IMR-90 (cell line): ENCODE measurements at regions not wholly inside any gene's neighbourhood (a gene's known extent, or its start where the extent isn't known, plus 50 kb on each side); places are given as distances from the start of the nearest gene placed in this dataset.

ENCODE experiments used
- ATAC-seq: fragments of 200-7000 bp; cut with Tn5 transposase; 2 replicates; pipeline ENCODE4 v1.9.1; 2020; ENCODE audit warnings: low read depth, mild to moderate bottlenecking, moderate library complexity
- BruUV-seq: library from RNA; stranded (reverse); fragments of 400-500 nt; replicated peaks from 2 replicates; lab custom pipeline; 2021; lab: Mats Ljungman, UMichigan
- CTCF ChIA-PET: fragments of 300-600 bp; formaldehyde crosslinking; extraction: SDS; loops from one replicate; lab custom pipeline; 2021; ENCODE audit warnings: antibody characterized with exemption; lab: Yijun Ruan, JAX
- POLR2A ChIA-PET: fragments of 300-600 bp; sonication (Branson Sonifier 250); formaldehyde crosslinking; loops from one replicate; lab custom pipeline; 2022; ENCODE audit warnings: antibody characterized with exemption; ENCODE audit not compliant: unreplicated experiment; lab: Charles Lee
- DNase-seq: peaks from one replicate; pipeline ENCODE4 v3.0.0; 2013
- H2AFZ ChIP-seq: replicated peaks from 2 replicates; pipeline ENCODE3; 2013; ENCODE audit warnings: low read length, mild to moderate bottlenecking; ENCODE audit not compliant: poor library complexity
- H2AK5ac ChIP-seq: 2 replicates; pipeline ENCODE4 v1.6.1; 2013; ENCODE audit warnings: low read depth, low read length, inconsistent platforms
- H2AK9ac ChIP-seq: replicated peaks from 2 replicates; pipeline ENCODE3; 2013; ENCODE audit warnings: mild to moderate bottlenecking, low read depth, low read length, moderate library complexity; ENCODE audit not compliant: poor library complexity
- H2BK120ac ChIP-seq: 2 replicates; pipeline ENCODE4 v1.6.1; 2013; ENCODE audit warnings: low read depth, low read length, inconsistent platforms
- H2BK15ac ChIP-seq: 3 replicates; pipeline ENCODE4 v1.6.1; 2013; ENCODE audit warnings: low read depth, low read length, inconsistent platforms
- H2BK20ac ChIP-seq: 2 replicates; pipeline ENCODE4 v1.6.1; 2013; ENCODE audit warnings: low read depth, mild to moderate bottlenecking, inconsistent platforms, low read length, moderate library complexity
- H2BK5ac ChIP-seq: 2 replicates; pipeline ENCODE4 v1.6.1; 2013; ENCODE audit warnings: mild to moderate bottlenecking, low read depth, low read length, inconsistent platforms; ENCODE audit not compliant: poor library complexity, severe bottlenecking
- H3K14ac ChIP-seq: replicated peaks from 2 replicates; pipeline ENCODE4 v1.6.1; 2013; ENCODE audit warnings: low read depth, low read length, inconsistent platforms
- H3K18ac ChIP-seq: 2 replicates; pipeline ENCODE4 v1.6.1; 2013; ENCODE audit warnings: low read depth, low read length, control low read depth
- H3K23ac ChIP-seq: 2 replicates; pipeline ENCODE4 v1.6.1; 2013; ENCODE audit warnings: low read depth, low read length, inconsistent platforms
- H3K27ac ChIP-seq: 2 replicates; pipeline ENCODE4 v1.5.1; 2013; ENCODE audit warnings: mild to moderate bottlenecking, control low read depth, low read length; ENCODE audit not compliant: insufficient read depth
- H3K27me3 ChIP-seq: 2 replicates; pipeline ENCODE4 v1.6.1; 2013; ENCODE audit warnings: low read length; ENCODE audit not compliant: control insufficient read depth, insufficient read depth
- H3K36me3 ChIP-seq: 2 replicates; pipeline ENCODE4 v1.6.1; 2013; ENCODE audit warnings: low read length, mixed read lengths; ENCODE audit not compliant: control insufficient read depth, insufficient read depth
- H3K4ac ChIP-seq: 2 replicates; pipeline ENCODE4 v1.6.1; 2013; ENCODE audit warnings: low read depth, low read length, inconsistent platforms
- H3K4me1 ChIP-seq: 2 replicates; pipeline ENCODE4 v1.6.1; 2013; ENCODE audit warnings: low read length, mixed read lengths; ENCODE audit not compliant: control insufficient read depth, insufficient read depth
- H3K4me2 ChIP-seq: 2 replicates; pipeline ENCODE4 v1.6.1; 2013; ENCODE audit warnings: low read depth, mild to moderate bottlenecking, control low read depth, low read length, moderate library complexity
- H3K4me3 ChIP-seq: 2 replicates; pipeline ENCODE4 v1.5.1; 2013; ENCODE audit warnings: low read depth, mild to moderate bottlenecking, control low read depth, low read length, moderate library complexity; ENCODE audit not compliant: insufficient read depth
- H3K56ac ChIP-seq: 2 replicates; pipeline ENCODE4 v1.6.1; 2013; ENCODE audit warnings: low read length, inconsistent platforms; ENCODE audit not compliant: insufficient read depth; ENCODE audit errors: extremely low read depth
- H3K79me1 ChIP-seq, 2 experiments: 2 replicates each; pipeline ENCODE4 v1.6.1; 2013; ENCODE audit warnings: low read length in 2 of 2, inconsistent platforms in 1 of 2, low read depth in 1 of 2
- H3K9ac ChIP-seq: 2 replicates; pipeline ENCODE4 v1.6.1; 2013; ENCODE audit warnings: low read depth, low read length, control low read depth
- H3K9me1 ChIP-seq: 2 replicates; pipeline ENCODE4 v1.6.1; 2013; ENCODE audit warnings: low read length, inconsistent platforms; ENCODE audit not compliant: insufficient read depth
- H3K9me3 ChIP-seq: 2 replicates; pipeline ENCODE4 v1.6.1; 2013; ENCODE audit warnings: low read length; ENCODE audit not compliant: control insufficient read depth, insufficient read depth
- H4K20me1 ChIP-seq: 2 replicates; pipeline ENCODE4 v1.6.1; 2013; ENCODE audit warnings: low read length, inconsistent platforms; ENCODE audit not compliant: insufficient read depth
- H4K5ac ChIP-seq: 2 replicates; pipeline ENCODE4 v1.6.1; 2013; ENCODE audit warnings: mild to moderate bottlenecking, low read depth, low read length, control low read depth
- H4K8ac ChIP-seq, 2 experiments: 2 replicates each; pipeline ENCODE4 v1.6.1; 2013; ENCODE audit warnings: low read depth in 2 of 2, low read length in 2 of 2, control low read depth in 1 of 2, inconsistent platforms in 1 of 2
- H4K91ac ChIP-seq: 2 replicates; pipeline ENCODE4 v1.6.1; 2013; ENCODE audit warnings: low read depth, low read length, inconsistent platforms; ENCODE audit not compliant: insufficient read depth
- CEBPB ChIP-seq: IDR thresholded peaks from 2 replicates; pipeline ENCODE4 v1.6.1; 2012; ENCODE audit warnings: low read depth, low read length, improper control_type of control experiment
- CHD1 ChIP-seq: IDR thresholded peaks from 2 replicates; pipeline ENCODE4 v1.6.1; 2012; ENCODE audit warnings: low read depth, low read length, improper control_type of control experiment
- ELK1 ChIP-seq: fragments of 150-350 bp; IDR thresholded peaks from 2 replicates; pipeline ENCODE4 v1.6.1; 2016; ENCODE audit warnings: low read depth, mild to moderate bottlenecking, low read length, moderate library complexity, borderline replicate concordance
- FOS ChIP-seq: fragments of 150-350 bp; IDR thresholded peaks from 2 replicates; pipeline ENCODE4 v1.6.1; 2016; ENCODE audit warnings: low read depth, low read length
- MXI1 ChIP-seq: IDR thresholded peaks from 2 replicates; pipeline ENCODE4 v1.6.1; 2012; ENCODE audit warnings: low read depth, mild to moderate bottlenecking, low read length, moderate library complexity, borderline replicate concordance
- RCOR1 ChIP-seq: IDR thresholded peaks from 2 replicates; pipeline ENCODE4 v1.6.1; 2012; ENCODE audit warnings: mild to moderate bottlenecking, low read length, improper control_type of control experiment; ENCODE audit not compliant: insufficient replicate concordance
- SMC3 ChIP-seq: fragments of 150-350 bp; IDR thresholded peaks from 2 replicates; pipeline ENCODE4 v1.6.1; 2016; ENCODE audit warnings: low read depth, mild to moderate bottlenecking, antibody characterized with exemption, low read length, moderate library complexity
- WGBS, 2 experiments: methylation state at CpG; one replicate each; pipeline versions ENCODE4 v1.1.5 to v1.1.7; 2013; ENCODE audit warnings: missing lambda C conversion rate in 2 of 2; ENCODE audit not compliant: insufficient read length in 1 of 2; ENCODE audit errors: extremely low coverage in 2 of 2; 5-methylcytosine and 5-hydroxymethylcytosine counted together
- dilution Hi-C: fragments of 300-500 bp; cut with HindIII; formaldehyde crosslinking; loops from one replicate; pipeline ENCODE4 v1.14.3; 2018; ENCODE audit warnings: low sequenced_read_pairs; ENCODE audit not compliant: unreplicated experiment
- in situ Hi-C: fragments of 300-500 bp; cut with MboI; formaldehyde crosslinking; loops from 3 replicates; pipeline ENCODE4 v1.14.3; 2019; ENCODE audit warnings: low sequenced_read_pairs, inconsistent platforms, mixed read lengths
- intact Hi-C: fragments of 100-400 bp; cut with micrococcal nuclease; formaldehyde crosslinking; loops from 2 replicates; pipeline ENCODE4 v1.10.0; 2022
- TF ChIP-seq, protein P1 (sequence below): fragments of 150-350 bp; IDR thresholded peaks from 2 replicates; pipeline ENCODE4 v1.6.1; 2017; ENCODE audit warnings: mild to moderate bottlenecking, antibody characterized with exemption, low read length, low read depth

GRCh38 chr18:6593142-6593885 is 136.2 kb upstream of the ARHGAP28 start:
- H3K79me1 ChIP-seq: no peaks in the 10 kb centered on the region
- H2AK9ac ChIP-seq: no peak overlapping the region
- no peak overlapping the region for H2BK15ac ChIP-seq
- H4K5ac ChIP-seq: no peak overlapping the region
- H3K4me3 ChIP-seq: no peak overlapping the region
- no peak overlapping the region for H3K18ac ChIP-seq
- peaks cover 2% of the 10 kb centered on the region for H3K27me3 ChIP-seq
- CTCF ChIA-PET: no interaction called here
- H3K4me2 ChIP-seq: no peak overlapping the region
- no TSS peak for BruUV-seq
- H3K9ac ChIP-seq: no peak overlapping the region
- no peaks in the 10 kb centered on the region for H3K9me1 ChIP-seq
- H3K36me3 ChIP-seq: no peaks in the 10 kb centered on the region
- H4K91ac ChIP-seq: no peak overlapping the region
- no peak overlapping the region for H2AK5ac ChIP-seq
- H3K23ac ChIP-seq: no peak overlapping the region
- DNase-seq (no peak), ATAC-seq (no peak)
- no CpG with 5 or more reads among the region's 3 CpGs for WGBS, 2 experiments
- no peak overlapping the region for H4K8ac ChIP-seq
- in situ Hi-C loops (no loop called here), intact Hi-C loops (no loop called here), dilution Hi-C loops (no loop called here)
- no peak for TF ChIP-seq ELK1
- TF ChIP-seq SMC3: no peak
- no peak for TF ChIP-seq FOS
- no peak for TF ChIP-seq RCOR1
- TF ChIP-seq CEBPB: no peak
- TF ChIP-seq, protein P1, sequence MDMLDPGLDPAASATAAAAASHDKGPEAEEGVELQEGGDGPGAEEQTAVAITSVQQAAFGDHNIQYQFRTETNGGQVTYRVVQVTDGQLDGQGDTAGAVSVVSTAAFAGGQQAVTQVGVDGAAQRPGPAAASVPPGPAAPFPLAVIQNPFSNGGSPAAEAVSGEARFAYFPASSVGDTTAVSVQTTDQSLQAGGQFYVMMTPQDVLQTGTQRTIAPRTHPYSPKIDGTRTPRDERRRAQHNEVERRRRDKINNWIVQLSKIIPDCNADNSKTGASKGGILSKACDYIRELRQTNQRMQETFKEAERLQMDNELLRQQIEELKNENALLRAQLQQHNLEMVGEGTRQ: no peak
- TF ChIP-seq CHD1: no peak
- no peak for TF ChIP-seq MXI1
- H3K9me3 ChIP-seq: no peaks in the 10 kb centered on the region
- no peaks in the 10 kb centered on the region; the same call in 1 of the 2 replicates for H3K4me1 ChIP-seq
- H4K20me1 ChIP-seq: no peaks in the 10 kb centered on the region
- H2AFZ ChIP-seq: no peak overlapping the region
- no peak overlapping the region for H3K56ac ChIP-seq
- no peak overlapping the region for H2BK20ac ChIP-seq
- POLR2A ChIA-PET: no interaction called here
- H2BK120ac ChIP-seq: no peak overlapping the region
- H3K14ac ChIP-seq: no peak overlapping the region
- no peak overlapping the region for H2BK5ac ChIP-seq
- no peak overlapping the region for H3K4ac ChIP-seq
- no peak overlapping the region for H3K27ac ChIP-seq
